ENCODE measurements at regions not wholly inside any gene's neighbourhood (a gene's known extent, or its start where the extent isn't known, plus 50 kb on each side); places are given as distances from the start of the nearest gene placed in this dataset.
"Not testable (repeated sequence)": the region's sequence is repeated elsewhere in the genome, so short reads cannot be mapped to it uniquely, and the experiment has no call there.

DNA sequence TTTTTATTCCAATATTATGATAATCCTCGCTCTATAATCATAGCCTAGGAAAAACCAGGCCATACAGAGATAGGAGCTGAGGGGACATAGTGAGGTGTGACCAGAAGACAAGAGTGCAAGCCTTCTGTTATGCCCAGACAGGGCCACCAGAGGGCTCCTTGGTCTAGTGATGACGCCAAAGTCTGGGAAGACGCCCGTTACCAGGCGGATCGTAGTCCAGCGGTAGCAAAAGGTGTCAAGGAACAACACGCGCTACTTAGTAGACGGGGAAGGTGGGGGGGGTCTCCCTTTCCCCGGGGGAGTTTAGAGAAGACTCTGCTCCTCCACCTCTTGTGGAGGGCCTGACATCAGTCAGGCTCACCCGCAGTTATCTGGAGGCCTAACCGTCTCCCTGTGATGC, 253.8 kb upstream of the RGPD4 start:
- not testable (repeated sequence) for DNase-seq (ENCODE audit: low read depth); H3K4me3 ChIP-seq (ENCODE audit: low read depth, low read length)

DNA sequence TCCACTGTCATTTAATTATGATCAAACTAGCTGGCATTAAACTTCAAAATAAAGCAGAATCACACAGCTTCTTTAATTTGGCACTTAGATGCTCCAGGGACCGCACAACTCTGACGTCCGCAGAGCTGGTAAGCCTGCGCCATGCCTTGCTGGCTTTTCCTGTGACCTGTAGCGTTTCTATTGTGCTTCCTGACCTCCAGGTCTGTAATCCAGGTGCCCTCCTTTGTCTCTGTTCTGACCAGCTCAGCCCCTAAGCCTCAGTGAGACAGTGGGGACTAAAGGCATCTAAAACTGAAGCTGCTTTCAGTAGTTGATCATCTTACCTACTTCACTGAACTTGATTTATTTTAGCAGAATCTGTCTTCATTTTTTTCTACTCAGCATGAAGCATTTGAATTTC, 249.7 kb upstream of the RGPD4 start:
- DNase-seq (ENCODE audit: low read depth): no peak
- H3K4me3 ChIP-seq (ENCODE audit: low read depth, low read length): no peak overlapping the region

DNA sequence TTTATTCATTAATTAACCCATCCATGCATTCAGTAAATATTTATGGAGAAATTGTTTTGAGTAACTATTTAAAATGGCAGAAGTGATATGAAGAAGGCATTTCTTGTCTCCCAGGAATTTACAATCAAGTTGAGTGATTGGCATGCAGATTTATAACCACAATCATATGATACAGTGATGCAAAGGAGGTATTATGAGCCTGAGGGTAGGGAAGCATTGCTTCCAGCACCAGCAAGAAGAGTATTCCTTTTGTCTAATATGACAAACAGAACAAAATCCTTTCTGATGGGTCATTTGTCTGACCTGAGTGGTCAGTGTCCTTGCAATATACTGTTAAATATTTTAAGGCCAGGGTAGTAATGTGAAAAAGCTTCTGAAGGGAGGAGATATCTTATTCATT, 244.2 kb upstream of the RGPD4 start:
- H3K4me3 ChIP-seq (ENCODE audit: low read depth, low read length): no peak overlapping the region
- no peak for DNase-seq (ENCODE audit: low read depth)

DNA sequence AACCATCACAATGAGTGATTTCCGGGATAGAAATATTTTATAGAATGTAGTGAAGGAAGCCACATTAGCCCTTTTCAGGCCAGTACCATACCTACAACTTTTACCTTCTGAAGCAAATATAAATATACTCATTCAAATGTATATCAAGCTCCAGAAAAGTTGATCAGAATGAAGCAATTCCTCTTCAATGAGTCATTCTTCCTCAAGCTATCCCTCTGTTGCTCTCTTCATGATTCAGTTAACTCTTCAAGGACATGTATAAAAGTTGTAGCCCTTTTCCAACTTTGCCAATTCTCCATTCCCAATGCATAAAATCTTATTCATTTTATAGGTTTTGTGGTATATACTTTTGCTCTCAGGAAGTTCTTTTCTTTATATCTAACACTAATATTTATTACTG, 242.1 kb upstream of the RGPD4 start:
- no peak overlapping the region for H3K4me3 ChIP-seq (ENCODE audit: low read depth, low read length)
- DNase-seq (ENCODE audit: low read depth): no peak

DNA sequence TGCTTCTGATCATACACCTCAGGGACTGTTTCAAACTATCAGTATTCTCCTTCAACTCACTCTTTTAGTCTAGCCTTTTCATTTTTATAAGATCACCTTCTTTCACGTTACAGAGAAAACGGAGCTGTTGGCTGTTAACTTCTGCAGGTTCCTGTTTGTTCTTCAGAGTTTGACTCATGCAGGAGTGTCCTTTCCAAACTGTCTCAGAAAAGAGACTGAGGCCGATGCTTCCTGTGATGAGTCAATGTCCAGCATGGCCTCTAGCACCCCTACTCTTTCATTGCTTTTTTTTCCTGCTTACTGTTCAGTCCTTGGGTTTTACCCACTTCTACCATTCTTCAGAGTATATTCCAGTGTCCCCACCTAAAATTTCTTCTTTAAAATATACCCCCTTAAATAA, 240.8 kb upstream of the RGPD4 start:
- H3K4me3 ChIP-seq (ENCODE audit: low read depth, low read length): no peak overlapping the region
- no peak for DNase-seq (ENCODE audit: low read depth)

DNA sequence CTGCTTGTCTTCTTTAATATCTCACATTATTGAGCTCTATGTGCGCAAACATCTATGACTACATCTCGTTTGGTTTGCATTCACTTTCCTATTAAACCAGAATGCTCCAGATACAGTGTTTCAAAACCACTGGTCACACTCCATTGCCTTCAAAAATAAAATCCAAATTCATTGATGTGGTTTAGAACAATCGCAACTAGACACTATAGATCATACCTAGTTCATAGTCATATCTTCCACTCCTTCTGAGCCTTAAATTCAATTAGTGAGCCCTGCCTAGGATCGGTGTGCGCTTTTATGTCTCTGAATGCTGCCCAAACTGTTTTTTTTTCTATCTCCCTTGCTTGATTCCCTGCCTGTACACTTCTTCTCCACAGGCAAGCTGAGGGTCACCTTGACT, 238.5 kb upstream of the RGPD4 start:
- no peak for DNase-seq (ENCODE audit: low read depth)
- H3K4me3 ChIP-seq (ENCODE audit: low read depth, low read length): no peak overlapping the region

DNA sequence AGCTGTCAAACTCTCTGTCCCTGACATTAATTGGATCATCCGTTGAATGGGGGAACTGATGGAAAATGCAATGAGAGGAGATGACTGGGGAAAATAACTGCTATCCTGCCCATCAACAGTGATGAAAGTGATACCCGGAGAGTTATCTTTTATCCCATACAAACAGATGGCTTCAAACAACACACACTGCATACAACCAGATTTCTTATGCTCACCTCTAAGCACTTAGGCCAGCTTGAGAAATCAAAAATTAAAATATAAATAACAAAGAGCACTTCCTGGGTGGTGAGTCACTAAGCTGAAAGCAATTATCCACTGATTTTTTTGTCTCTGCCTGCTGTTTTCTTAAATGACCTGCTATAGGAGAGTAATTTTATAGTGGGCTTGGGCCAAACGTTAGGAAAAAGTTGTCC, 237.6 kb upstream of the RGPD4 start:
- no peak for DNase-seq (ENCODE audit: low read depth)
- no peak overlapping the region for H3K4me3 ChIP-seq (ENCODE audit: low read depth, low read length)

DNA sequence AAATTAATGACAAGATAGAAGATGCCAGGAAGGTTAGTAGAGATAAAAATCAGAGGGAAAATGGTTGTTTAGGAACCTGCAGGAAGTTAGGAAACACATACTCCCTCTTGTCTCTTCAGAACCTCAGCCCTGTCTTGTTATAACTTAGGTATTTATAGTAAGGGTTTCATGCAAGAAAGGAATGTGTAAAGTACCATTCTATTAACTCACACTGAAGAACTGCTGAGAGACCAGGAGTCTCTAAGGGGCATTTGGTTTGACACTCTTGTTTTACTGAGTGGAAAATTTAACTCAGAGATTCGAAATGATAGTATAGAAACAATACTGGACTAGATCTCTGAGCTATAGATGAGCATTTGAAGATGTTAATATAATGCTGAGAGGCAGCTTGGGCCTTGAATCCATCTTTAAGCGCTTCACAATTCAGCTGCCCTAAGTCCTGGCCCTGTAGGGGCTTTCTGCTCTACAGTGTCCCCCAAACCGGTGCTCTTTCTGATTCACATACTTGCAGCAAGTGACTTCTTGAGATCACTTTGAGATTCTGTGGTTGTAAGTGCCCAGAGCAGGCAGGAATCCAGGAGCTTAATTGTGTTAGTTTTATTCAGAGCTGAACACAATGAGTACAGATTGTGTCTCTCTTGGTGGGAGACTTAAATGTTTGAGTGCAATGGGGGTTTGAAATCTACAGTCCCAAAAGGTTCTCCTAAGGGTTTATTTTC, 235.0 kb upstream of the RGPD4 start:
- no peak overlapping the region for H3K4me3 ChIP-seq (ENCODE audit: low read depth, low read length)
- no peak for DNase-seq (ENCODE audit: low read depth)

DNA sequence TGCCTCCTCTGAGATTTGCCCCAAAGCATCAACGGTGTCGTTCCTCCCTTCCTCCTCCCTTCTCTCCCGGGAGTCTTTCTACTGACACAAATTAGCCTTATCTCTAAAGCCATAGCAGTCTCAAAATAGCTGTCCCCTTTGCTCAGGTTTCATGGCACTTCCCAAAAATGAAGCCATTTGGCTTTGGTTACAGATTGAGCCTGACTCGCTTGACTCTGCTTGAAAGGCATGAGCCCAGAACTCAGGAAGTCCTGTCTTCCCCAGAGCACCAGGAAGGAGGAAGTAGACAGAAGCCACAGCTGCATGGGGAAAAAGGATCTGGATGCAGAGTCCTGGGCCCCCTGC, 234.4 kb upstream of the RGPD4 start:
- no peak overlapping the region for H3K4me3 ChIP-seq (ENCODE audit: low read depth, low read length)
- DNase-seq (ENCODE audit: low read depth): no peak

DNA sequence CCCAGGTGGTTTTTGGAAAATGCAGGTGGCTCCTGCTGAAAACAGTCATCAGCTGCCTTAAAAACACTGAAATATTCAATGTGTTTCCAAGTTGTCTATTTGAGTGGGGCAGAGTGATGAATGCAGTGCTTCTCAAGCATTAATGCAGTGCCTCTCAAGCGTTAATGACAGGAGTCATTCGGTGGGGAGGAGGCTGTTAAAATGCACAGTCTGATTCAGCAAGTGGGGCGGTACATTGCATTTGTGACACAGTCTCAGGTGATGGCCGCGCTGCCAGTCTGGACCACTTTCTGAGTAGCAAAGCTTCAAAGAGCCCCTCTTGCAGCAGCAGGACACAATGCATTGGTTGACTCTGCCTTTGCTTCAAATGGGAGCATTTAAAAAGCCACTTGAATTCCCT, 231.4 kb upstream of the RGPD4 start:
- no peak overlapping the region for H3K4me3 ChIP-seq (ENCODE audit: low read depth, low read length)
- no peak for DNase-seq (ENCODE audit: low read depth)

DNA sequence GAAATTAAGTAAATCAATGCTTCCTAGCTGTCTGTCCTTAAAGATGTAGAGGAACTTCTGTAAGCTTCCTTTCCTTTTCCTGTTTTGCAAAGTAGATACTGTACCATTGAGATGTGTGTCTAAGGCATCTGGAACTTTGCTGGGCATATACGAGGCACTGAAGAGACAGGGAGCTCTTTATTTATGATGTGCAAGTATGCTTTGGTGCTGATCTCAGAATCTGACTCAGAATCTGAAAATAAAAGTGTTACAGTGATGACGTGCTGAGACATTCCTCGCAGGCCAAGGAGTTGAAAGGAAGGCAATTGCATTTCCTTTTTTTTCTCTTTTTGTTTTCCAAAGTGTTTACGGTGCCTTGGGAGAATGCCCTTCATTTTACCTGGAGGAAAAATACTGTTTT, 230.9 kb upstream of the RGPD4 start:
- peak; percentile 66 for DNase-seq (ENCODE audit: low read depth)
- H3K4me3 ChIP-seq (ENCODE audit: low read depth, low read length): no peak overlapping the region

DNA sequence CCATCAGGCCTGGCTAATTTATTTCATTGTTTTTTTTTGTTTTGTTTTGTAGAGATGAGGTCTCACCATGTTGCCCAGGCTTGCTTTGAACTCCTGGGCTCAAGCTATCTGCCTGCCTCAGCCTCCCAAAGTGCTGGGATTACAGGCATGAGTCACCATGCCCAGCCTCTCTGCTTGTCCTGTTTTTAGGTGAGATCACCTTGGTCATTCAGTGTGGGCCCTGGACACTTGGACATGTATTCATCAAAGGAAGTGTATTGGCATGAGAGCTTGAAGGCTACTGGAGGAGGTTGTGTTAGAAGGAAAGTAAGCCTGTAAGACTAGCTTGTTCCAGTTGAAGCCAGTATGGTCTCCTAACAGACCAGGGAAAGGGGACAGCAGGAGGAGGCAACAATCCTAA, 229.2 kb upstream of the RGPD4 start:
- no peak for DNase-seq (ENCODE audit: low read depth)
- H3K4me3 ChIP-seq (ENCODE audit: low read depth, low read length): no peak overlapping the region

DNA sequence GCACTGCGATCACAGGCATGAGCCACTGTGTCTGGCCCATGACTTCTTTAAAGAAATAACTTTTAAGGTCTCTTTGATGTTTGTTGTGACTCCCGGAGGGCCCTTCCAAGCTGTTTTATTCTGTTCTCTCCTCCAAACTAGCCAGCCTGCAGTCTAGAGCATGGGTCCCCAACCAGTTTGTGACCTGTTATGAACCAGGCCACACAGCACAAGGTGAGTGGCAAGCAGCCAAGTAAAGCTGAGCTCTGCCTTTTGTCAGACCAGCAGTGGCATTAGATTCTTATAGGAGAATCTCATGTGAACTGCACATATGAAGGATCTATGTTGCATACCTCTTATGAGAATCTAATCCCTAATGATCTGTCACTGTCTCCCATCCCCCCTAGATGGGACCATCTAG, 223.9 kb upstream of the RGPD4 start:
- H3K4me3 ChIP-seq (ENCODE audit: low read depth, low read length): no peak overlapping the region
- DNase-seq (ENCODE audit: low read depth): no peak

DNA sequence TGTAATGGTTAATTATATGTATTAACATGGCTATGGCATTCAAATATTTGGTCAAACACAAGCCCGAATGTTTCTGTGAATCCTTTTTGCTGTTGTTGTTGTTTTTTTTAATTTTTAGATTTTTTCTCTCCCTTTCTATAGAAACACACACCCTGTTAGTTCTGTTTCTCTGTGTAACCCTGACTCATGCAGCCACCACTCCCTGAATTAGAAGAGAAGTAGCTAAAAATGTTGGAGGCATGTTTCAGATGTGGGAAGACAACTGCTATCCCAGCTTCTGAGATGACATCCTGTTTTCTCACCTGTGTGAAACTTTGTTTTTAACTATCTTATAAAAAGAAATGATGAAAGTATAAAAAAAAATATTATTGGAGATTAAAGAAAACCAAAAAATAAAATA, 219.6 kb upstream of the RGPD4 start:
- no peak overlapping the region for H3K4me3 ChIP-seq (ENCODE audit: low read depth, low read length)
- no peak for DNase-seq (ENCODE audit: low read depth)

DNA sequence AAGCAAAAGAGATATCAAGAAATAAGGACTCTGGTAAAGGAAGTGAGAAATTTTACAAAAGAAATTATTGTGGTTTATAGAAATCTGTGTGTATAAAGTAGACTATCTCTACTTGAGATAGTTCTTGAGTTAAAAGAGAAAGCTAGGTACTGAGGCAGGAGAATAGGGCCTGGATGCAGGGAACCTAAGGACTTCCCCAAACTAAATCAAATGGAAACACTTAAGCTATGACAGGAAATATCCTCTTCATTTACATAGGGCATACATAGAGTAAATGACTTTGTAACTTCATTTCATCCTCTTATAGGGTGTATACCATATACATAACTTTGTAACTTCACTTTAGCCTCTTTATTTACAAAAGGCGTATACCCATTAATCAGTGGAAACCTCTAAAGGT, 219.2 kb upstream of the RGPD4 start:
- DNase-seq (ENCODE audit: low read depth): no peak
- H3K4me3 ChIP-seq (ENCODE audit: low read depth, low read length): no peak overlapping the region

DNA sequence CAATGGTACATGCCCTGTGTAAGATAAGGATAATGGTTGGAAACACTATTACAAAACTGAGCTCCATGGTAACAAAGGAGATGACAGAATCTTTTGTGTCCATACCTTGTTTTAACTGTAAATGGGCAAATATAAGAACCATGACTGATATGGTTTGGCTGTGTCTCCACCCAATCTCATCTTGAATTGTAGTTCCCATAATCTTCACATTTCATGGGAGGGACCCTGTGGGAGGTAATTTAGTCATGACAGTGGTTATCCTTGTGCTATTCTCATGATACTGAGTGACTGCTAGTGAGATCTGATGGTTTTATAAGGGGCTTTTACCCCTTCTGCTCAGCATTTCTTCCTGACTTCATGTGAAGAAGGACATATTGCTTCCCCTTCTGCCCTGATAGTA, 211.7 kb upstream of the RGPD4 start:
- no peak for DNase-seq (ENCODE audit: low read depth)
- no peak overlapping the region for H3K4me3 ChIP-seq (ENCODE audit: low read depth, low read length)

DNA sequence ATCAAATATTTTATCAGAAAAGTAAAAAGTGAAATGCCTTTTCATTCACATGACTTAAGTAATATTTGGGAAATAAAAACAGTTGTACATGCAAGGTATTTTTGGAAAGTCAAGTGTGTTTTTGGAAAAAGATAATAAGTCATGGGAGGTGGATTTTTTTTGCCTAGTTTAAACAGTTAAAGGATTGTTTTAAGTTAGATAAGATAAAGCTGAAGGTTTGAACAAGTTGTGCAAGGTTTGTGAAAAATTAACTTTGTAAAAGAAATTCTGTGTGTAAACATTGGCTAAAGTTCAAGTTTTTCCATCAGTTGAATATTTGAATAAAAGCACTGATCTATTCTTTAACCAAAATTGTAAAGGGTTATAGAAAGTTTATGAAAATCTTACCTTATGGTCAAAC, 207.9 kb upstream of the RGPD4 start:
- DNase-seq (ENCODE audit: low read depth): no peak
- no peak overlapping the region for H3K4me3 ChIP-seq (ENCODE audit: low read depth, low read length)

DNA sequence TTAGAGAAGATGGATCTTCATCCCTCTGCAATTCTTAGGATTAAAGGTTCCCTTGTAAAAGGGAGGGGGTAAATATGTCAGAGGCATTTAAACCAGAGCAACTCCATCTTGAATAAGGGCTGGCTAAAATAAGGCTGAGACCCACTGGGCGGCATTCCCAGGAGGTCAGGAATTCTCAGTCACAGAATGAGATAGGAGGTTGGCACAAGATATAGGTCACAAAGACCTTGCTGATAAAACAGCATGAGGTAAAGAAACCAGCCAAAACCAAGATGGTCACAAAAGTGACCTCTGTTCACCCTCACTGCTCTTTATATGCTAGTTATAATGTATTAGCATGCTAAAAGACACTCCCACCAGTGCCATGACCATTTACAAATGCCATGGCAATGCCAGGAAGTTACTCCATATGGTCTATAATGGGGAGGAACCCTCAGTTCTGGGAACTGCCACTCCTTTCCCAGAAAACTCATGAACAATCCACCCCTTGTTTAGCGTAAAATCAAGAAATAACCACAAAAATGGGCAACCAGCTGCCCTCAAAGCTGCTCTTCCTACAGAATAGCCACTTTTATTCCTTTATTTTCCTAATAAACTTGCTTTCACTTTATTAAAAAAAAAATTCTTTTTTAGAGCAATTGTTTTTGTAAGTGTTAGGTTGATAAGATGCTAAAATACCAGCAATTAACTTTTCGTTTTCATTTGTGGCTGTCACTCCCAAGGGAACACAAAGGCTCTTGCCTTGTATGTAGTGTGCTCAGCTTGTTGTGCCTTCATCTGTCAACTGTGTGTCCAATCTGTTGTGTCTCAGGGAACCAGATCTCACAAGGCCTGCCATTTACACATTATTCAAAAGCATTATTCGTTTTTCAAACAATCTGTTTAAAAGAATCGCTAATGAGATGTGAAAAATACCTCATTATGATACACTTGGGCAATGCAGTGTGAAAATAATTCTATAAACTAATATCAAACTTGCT, 205.2 kb upstream of the RGPD4 start:
- DNase-seq (ENCODE audit: low read depth): no peak
- no peak overlapping the region for H3K4me3 ChIP-seq (ENCODE audit: low read depth, low read length)

DNA sequence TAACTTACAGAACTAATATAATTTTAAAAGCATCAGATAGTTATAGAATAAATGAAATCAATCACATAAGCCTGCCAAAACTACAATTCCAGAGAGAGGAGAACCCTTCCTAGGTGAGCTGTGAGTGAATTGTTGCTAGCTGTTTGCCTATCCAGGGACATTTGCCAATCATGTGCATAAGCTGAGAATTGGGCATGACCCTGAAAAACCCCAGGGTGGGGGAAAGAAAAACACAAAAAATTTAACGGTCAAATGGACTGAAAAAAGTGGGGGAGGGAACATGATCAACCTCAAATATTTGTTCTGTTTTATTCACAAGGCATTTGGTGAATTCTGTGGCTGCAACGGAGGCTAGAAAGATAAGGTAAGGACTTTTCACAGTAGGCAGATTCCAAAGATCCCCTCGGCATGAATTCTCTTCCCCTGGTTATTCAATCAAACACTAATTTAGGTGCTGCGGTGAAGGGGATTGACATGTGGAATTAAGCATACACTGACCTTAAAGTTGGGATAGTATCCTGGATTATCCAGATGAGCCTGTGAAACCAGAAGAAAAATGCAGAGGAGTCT, 203.9 kb upstream of the RGPD4 start:
- H3K4me3 ChIP-seq (ENCODE audit: low read depth, low read length): no peak overlapping the region

DNA sequence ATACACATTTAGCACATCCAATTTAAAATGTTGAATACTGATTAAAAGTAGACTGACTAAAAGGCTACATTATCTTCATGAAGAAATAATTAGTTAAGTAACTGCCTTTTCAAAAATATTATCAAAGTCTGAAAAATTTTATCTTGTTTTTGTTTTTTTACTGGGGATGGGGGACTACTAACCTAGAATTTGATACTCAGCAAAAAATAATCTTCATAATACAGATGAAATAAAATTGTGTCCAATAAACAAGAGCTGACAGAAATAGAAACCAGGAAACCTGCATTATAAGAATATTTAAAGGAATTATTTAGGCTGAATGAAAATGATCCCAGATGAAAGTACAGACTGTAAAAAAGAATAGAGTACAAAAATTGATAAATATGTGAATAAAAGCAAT, 200.7 kb upstream of the RGPD4 start:
- no peak for DNase-seq (ENCODE audit: low read depth)
- H3K4me3 ChIP-seq (ENCODE audit: low read depth, low read length): no peak overlapping the region

More for the DNA sequence above, 203.9 kb upstream of the RGPD4 start:
- no peak for DNase-seq (ENCODE audit: low read depth)

DNA sequence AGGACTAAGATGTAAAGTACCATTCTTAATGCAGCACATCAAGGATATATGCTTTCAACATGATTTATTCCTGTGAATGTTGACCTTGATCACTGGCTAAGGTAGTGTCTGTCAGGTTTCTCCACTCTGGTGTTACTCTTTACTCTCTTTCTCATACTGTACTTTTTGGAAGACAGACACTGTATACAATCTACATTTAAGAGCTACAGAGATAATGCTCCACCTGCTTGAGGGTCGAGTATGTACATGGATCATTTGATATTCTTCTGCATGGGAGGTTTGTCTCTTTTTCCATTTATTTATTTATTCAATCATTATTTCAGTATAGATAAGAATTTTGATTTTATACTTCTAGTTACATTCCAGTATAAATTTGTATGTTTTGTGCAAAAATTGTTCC, 199.5 kb upstream of the RGPD4 start:
- no peak for DNase-seq (ENCODE audit: low read depth)
- H3K4me3 ChIP-seq (ENCODE audit: low read depth, low read length): no peak overlapping the region
